ENCODE measurements at regions not wholly inside any gene's neighbourhood (a gene's known extent, or its start where the extent isn't known, plus 50 kb on each side); places are given as distances from the start of the nearest gene placed in this dataset.

DNA sequence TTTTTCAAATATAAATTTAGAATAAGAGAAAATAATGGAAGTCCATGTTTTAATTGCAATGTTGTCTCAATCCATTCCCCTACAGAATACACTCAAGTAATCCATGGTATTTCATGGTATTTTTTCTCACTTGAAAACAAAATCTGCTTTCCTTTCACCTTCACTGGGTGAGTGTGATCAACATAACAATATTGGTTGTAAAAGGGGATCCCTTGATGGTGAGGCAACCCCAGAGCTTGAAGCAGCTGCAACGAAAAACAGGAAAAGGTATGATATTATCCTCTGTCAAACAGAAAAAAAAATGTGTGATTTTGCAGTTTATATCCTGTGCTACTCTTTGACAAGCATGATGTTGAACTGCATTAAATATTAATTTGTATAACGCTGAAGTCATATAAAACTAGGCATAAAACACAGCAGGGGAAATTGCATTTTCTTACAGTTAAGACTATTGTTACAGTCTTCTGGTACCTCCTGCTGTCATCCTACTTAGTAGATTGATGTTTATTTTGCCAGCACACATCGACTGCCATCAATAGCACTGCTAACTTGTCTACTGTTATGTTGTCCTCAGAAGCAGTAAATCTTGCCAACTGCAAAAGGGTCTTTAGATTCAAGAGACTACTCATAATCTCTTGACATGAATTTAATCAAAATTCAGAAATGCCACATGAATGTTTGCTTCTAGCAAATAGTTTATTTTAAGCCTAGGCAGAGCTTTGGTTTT is 373.1 kb upstream of the MIR17HG start:
- TF ChIP-seq POLR2A (IDR thresholded peaks at IDR 0.05; ENCODE audit: low read depth, low read length) (no peak), MAFK (IDR thresholded peaks at IDR 0.05; ENCODE audit: low read depth, low read length) (no peak), MXI1 (IDR thresholded peaks at IDR 0.05; ENCODE audit: borderline replicate concordance, low read depth, low read length) (no peak), RAD21 (IDR thresholded peaks at IDR 0.05; ENCODE audit: low read length) (no peak), FOS (IDR thresholded peaks at IDR 0.05; ENCODE audit: low read depth, low read length) (no peak), BHLHE40 (IDR thresholded peaks at IDR 0.05; ENCODE audit: low read depth, low read length) (no peak), SMC3 (IDR thresholded peaks at IDR 0.05; ENCODE audit: low read depth, low read length) (no peak), CHD1 (IDR thresholded peaks at IDR 0.05; ENCODE audit: low read depth, low read length) (no peak)
- TF ChIP-seq, protein P1, sequence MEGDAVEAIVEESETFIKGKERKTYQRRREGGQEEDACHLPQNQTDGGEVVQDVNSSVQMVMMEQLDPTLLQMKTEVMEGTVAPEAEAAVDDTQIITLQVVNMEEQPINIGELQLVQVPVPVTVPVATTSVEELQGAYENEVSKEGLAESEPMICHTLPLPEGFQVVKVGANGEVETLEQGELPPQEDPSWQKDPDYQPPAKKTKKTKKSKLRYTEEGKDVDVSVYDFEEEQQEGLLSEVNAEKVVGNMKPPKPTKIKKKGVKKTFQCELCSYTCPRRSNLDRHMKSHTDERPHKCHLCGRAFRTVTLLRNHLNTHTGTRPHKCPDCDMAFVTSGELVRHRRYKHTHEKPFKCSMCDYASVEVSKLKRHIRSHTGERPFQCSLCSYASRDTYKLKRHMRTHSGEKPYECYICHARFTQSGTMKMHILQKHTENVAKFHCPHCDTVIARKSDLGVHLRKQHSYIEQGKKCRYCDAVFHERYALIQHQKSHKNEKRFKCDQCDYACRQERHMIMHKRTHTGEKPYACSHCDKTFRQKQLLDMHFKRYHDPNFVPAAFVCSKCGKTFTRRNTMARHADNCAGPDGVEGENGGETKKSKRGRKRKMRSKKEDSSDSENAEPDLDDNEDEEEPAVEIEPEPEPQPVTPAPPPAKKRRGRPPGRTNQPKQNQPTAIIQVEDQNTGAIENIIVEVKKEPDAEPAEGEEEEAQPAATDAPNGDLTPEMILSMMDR (conservative IDR thresholded peaks at IDR 0.05; ENCODE audit: low read depth, low read length), result no peak
- TF ChIP-seq, protein P2, sequence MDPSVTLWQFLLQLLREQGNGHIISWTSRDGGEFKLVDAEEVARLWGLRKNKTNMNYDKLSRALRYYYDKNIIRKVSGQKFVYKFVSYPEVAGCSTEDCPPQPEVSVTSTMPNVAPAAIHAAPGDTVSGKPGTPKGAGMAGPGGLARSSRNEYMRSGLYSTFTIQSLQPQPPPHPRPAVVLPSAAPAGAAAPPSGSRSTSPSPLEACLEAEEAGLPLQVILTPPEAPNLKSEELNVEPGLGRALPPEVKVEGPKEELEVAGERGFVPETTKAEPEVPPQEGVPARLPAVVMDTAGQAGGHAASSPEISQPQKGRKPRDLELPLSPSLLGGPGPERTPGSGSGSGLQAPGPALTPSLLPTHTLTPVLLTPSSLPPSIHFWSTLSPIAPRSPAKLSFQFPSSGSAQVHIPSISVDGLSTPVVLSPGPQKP (IDR thresholded peaks at IDR 0.05; ENCODE audit: borderline replicate concordance, low read depth, low read length), result no peak
- TF ChIP-seq, protein P3, sequence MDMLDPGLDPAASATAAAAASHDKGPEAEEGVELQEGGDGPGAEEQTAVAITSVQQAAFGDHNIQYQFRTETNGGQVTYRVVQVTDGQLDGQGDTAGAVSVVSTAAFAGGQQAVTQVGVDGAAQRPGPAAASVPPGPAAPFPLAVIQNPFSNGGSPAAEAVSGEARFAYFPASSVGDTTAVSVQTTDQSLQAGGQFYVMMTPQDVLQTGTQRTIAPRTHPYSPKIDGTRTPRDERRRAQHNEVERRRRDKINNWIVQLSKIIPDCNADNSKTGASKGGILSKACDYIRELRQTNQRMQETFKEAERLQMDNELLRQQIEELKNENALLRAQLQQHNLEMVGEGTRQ (IDR thresholded peaks at IDR 0.05; ENCODE audit: low read depth, low read length), result no peak

Measured in IMR-90 (cell line).